Mammary epithelial cell (primary cell): ENCODE measurements at regions not wholly inside any gene's neighbourhood (a gene's known extent, or its start where the extent isn't known, plus 50 kb on each side); places are given as distances from the start of the nearest gene placed in this dataset.

ENCODE experiments used
- EZH2 ChIP-seq: IDR thresholded peaks from 2 replicates; pipeline ENCODE4 v1.6.1; 2012; ENCODE audit warnings: low read length, inconsistent platforms, borderline replicate concordance
- TF ChIP-seq, protein P1 (sequence below), 2 donors: IDR thresholded peaks in 1 of 2; conservative IDR thresholded peaks in 1 of 2; 2 replicates each; pipeline ENCODE4 v1.5.1; 2011 to 2012; ENCODE audit warnings: inconsistent platforms in 2 of 2, low read length in 2 of 2, mild to moderate bottlenecking in 2 of 2, control low read depth in 1 of 2, low read depth in 1 of 2; ENCODE audit not compliant: insufficient read depth in 1 of 2; ENCODE audit errors: extremely low read depth in 1 of 2

DNA sequence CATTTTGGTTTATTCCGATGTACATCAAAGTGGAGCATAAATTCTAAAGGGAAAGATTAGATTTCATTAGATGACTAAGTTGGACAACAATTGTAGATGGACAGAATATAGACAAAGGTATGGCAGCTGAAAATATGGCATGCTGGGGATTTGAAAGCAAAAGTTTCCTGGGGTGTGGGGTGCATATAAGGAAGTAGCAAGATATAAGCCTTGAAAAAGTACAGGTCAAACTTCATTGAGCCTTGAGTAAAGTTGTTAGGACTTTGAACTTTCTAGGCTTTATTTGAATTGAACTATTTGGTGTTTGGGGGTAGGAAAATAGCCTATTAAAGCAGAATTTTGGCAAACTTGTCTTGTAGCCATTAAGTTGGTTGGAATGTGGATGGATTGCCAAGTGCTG is 75.8 kb upstream of the KCNJ16 start:
- TF ChIP-seq, protein P1, sequence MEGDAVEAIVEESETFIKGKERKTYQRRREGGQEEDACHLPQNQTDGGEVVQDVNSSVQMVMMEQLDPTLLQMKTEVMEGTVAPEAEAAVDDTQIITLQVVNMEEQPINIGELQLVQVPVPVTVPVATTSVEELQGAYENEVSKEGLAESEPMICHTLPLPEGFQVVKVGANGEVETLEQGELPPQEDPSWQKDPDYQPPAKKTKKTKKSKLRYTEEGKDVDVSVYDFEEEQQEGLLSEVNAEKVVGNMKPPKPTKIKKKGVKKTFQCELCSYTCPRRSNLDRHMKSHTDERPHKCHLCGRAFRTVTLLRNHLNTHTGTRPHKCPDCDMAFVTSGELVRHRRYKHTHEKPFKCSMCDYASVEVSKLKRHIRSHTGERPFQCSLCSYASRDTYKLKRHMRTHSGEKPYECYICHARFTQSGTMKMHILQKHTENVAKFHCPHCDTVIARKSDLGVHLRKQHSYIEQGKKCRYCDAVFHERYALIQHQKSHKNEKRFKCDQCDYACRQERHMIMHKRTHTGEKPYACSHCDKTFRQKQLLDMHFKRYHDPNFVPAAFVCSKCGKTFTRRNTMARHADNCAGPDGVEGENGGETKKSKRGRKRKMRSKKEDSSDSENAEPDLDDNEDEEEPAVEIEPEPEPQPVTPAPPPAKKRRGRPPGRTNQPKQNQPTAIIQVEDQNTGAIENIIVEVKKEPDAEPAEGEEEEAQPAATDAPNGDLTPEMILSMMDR (conservative IDR thresholded peaks at IDR 0.05 in 1 of 2, IDR thresholded peaks at IDR 0.05 in 1 of 2; ENCODE audit: extremely low read depth in 1 of 2, insufficient read depth in 1 of 2, low read depth in 1 of 2, low read length in 2 of 2), result no peak
- no peak for TF ChIP-seq EZH2
